GM10266 (cell line): ENCODE measurements at regions not wholly inside any gene's neighbourhood (a gene's known extent, or its start where the extent isn't known, plus 50 kb on each side); places are given as distances from the start of the nearest gene placed in this dataset.

Experiments used
- DNase-seq: peaks from one replicate; pipeline ENCODE4 v3.0.0; 2012; ENCODE audit errors: extremely low spot score
- CTCF ChIP-seq: IDR thresholded peaks from 2 replicates; pipeline ENCODE4 v1.5.1; 2012; ENCODE audit warnings: mild to moderate bottlenecking, low read depth; ENCODE audit not compliant: control insufficient read depth, insufficient read depth; ENCODE audit errors: missing control alignments

GRCh38 chrX:42944381-42944998 lies 166.5 kb upstream of the PPP1R2C start:
- no peak for TF ChIP-seq CTCF
- DNase-seq: no peak

GRCh38 chrX:42946544-42947194 lies 168.7 kb upstream of the PPP1R2C start:
- DNase-seq: no peak
- no peak for TF ChIP-seq CTCF

DNA sequence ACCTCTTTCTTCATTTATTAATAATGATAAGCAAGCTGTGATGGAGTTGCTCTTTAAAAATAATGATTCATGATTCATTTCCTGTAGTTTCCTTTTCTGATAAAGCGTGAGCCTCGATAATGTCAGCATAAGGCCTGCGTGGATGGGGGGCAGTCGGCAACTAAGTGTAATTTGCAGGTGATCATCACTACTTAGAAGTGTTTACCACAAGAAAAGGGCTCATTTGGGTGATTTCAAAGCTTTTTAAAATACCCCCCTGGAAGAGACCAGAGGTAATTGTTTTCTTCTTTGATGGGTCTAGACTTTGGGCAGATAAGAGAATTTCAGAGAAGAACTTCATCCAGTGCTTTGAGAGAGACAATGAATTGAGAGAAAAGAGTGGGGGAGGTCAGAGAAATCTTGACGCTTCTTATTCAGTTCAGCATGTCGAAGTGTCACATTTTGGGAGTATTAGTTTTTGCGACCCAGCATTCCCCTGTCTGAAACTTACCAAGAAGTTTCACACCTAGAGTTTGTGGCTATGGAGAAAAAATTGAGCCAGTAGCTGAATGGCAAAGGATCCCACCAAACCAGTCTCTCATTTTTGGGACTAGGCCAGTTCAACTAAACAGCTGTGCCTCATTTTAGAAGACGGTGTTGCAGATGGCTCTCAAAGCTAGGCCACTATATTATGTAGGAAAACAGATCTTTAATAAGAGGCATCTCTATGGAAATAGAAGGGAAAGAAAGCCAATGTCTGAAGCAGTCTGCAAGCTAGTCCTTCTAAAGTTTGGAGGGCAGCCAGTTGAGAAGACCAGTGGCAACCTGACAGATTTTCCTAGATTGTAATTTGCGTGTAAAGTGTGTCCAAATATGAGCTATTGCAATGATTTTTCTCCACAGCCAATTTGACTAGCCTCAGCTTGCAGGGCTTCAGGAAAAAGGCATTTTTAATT lies 171.0 kb upstream of the PPP1R2C start:
- no peak for DNase-seq
- TF ChIP-seq CTCF: no peak

DNA sequence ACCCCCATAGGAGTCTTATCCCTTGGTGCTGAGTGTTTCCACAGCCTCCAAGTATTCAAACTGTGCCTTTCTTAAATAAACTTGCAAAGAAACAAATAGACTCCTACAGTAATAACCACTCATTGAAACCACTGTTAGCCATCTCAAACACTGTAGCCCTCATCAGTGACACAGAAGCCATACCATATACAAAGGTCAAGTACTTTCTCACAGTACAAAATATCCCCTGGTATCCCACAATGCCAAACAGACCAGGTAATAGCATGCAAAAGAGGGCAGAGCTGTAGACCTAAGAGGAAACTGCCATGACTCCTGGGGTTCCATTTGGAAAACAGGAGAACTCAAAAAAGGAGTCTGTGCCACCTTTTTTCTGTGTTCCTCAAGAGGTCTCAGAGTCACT lies 173.8 kb upstream of the PPP1R2C start:
- TF ChIP-seq CTCF: no peak
- no peak for DNase-seq

GRCh38 chrX:42952621-42953020 lies 174.7 kb upstream of the PPP1R2C start:
- no peak for DNase-seq
- TF ChIP-seq CTCF: no peak

DNA sequence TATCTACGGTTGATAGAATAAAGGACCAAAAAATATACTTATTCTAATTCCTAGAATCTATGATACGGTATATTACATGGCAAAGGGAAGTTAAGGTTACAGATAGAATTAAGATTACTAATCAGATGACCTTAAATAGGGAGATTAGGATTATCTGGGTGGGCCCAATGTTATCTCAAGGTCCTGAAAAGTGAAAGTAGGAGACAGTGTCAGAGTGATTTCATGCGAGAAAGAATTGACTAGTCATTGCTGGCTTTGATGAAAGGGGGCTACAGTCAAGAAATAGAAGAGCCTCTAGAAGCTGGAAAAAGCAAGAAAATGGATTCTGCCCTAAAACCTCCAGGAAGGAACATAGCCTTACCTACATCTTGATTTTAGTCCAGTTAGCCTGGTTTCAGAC lies 176.9 kb upstream of the PPP1R2C start:
- DNase-seq: no peak
- TF ChIP-seq CTCF: no peak
